ENCODE measurements at regions not wholly inside any gene's neighbourhood (a gene's known extent, or its start where the extent isn't known, plus 50 kb on each side); places are given as distances from the start of the nearest gene placed in this dataset.

DNA sequence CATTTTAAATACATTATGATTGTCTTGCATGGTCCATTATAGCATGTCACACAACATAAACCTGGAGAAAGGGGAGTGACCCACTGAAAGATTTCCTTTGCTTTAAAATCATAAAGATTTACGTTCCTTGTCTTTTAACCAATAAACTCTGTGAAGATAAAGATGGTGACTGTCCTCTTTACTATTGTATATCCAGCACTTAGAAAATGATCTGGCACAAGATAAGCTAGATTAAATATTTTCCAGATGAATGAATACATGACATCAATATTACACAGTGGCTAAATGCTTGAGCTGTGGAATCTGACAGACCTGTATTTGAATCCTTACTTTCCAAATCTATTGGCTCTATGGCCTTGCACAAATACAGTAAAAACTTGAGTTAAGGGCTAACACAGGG is 938.4 kb downstream of the SORCS1 start:
- Histone ChIP-seq H4K91ac (ENCODE audit: insufficient read depth, low read depth, low read length) (no peak overlapping the region), H4K8ac (ENCODE audit: low read depth in 2 of 2, low read length in 2 of 2) (no peak overlapping the region), H3K9me3 (ENCODE audit: control insufficient read depth, insufficient read depth, low read length) (no peaks in the 10 kb centered on the region), H2AFZ (replicated peaks; ENCODE audit: low read length, poor library complexity) (no peak overlapping the region), H3K27ac (ENCODE audit: insufficient read depth, low read length) (no peak overlapping the region), H3K4me3 (ENCODE audit: insufficient read depth, low read depth, low read length) (no peak overlapping the region), H3K4me1 (ENCODE audit: control insufficient read depth, insufficient read depth, low read length) (no peaks in the 10 kb centered on the region), H3K36me3 (ENCODE audit: control insufficient read depth, insufficient read depth, low read length) (no peaks in the 10 kb centered on the region), H3K23ac (ENCODE audit: low read depth, low read length) (no peak overlapping the region), H2AK9ac (replicated peaks; ENCODE audit: low read depth, low read length, poor library complexity) (no peak overlapping the region), H3K9me1 (ENCODE audit: insufficient read depth, low read length) (no peaks in the 10 kb centered on the region), H2BK20ac (ENCODE audit: low read depth, low read length) (no peak overlapping the region), H3K79me1 (ENCODE audit: low read depth in 1 of 2, low read length in 2 of 2) (no peaks in the 10 kb centered on the region), H2BK120ac (ENCODE audit: low read depth, low read length) (no peak overlapping the region), H3K56ac (ENCODE audit: extremely low read depth, insufficient read depth, low read length) (no peak overlapping the region), H3K18ac (ENCODE audit: low read depth, low read length) (no peak overlapping the region), H4K5ac (ENCODE audit: low read depth, low read length) (no peak overlapping the region), H2BK15ac (ENCODE audit: low read depth, low read length) (no peak overlapping the region), H3K27me3 (ENCODE audit: control insufficient read depth, insufficient read depth, low read length) (no peaks in the 10 kb centered on the region), H3K4me2 (ENCODE audit: low read depth, low read length) (no peak overlapping the region), H3K14ac (replicated peaks; ENCODE audit: low read depth, low read length) (no peak overlapping the region), H2BK5ac (ENCODE audit: low read depth, low read length, poor library complexity, severe bottlenecking) (no peak overlapping the region), H2AK5ac (ENCODE audit: low read depth, low read length) (no peak overlapping the region), H4K20me1 (ENCODE audit: insufficient read depth, low read length) (no peaks in the 10 kb centered on the region), H3K4ac (ENCODE audit: low read depth, low read length) (no peak overlapping the region), H3K9ac (ENCODE audit: low read depth, low read length) (no peak overlapping the region)
- ChIA-PET CTCF (no interaction called here), POLR2A (ENCODE audit: unreplicated experiment) (no interaction called here)
- TF ChIP-seq RFX5 (IDR thresholded peaks at IDR 0.05; ENCODE audit: low read depth, low read length) = no peak
- no peak for TF ChIP-seq RCOR1 (IDR thresholded peaks at IDR 0.05; ENCODE audit: insufficient replicate concordance, low read length)
- no peak for TF ChIP-seq CEBPB (IDR thresholded peaks at IDR 0.05; ENCODE audit: low read depth, low read length)
- no peak for TF ChIP-seq RAD21 (IDR thresholded peaks at IDR 0.05; ENCODE audit: low read length)
- TF ChIP-seq POLR2A (IDR thresholded peaks at IDR 0.05; ENCODE audit: low read depth, low read length) = no peak
- TF ChIP-seq, protein P1, sequence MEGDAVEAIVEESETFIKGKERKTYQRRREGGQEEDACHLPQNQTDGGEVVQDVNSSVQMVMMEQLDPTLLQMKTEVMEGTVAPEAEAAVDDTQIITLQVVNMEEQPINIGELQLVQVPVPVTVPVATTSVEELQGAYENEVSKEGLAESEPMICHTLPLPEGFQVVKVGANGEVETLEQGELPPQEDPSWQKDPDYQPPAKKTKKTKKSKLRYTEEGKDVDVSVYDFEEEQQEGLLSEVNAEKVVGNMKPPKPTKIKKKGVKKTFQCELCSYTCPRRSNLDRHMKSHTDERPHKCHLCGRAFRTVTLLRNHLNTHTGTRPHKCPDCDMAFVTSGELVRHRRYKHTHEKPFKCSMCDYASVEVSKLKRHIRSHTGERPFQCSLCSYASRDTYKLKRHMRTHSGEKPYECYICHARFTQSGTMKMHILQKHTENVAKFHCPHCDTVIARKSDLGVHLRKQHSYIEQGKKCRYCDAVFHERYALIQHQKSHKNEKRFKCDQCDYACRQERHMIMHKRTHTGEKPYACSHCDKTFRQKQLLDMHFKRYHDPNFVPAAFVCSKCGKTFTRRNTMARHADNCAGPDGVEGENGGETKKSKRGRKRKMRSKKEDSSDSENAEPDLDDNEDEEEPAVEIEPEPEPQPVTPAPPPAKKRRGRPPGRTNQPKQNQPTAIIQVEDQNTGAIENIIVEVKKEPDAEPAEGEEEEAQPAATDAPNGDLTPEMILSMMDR (conservative IDR thresholded peaks at IDR 0.05; ENCODE audit: low read depth, low read length) = no peak
- no peak for TF ChIP-seq FOS (IDR thresholded peaks at IDR 0.05; ENCODE audit: low read depth, low read length)
- TF ChIP-seq BHLHE40 (IDR thresholded peaks at IDR 0.05; ENCODE audit: low read depth, low read length) = no peak
- TF ChIP-seq, protein P2, sequence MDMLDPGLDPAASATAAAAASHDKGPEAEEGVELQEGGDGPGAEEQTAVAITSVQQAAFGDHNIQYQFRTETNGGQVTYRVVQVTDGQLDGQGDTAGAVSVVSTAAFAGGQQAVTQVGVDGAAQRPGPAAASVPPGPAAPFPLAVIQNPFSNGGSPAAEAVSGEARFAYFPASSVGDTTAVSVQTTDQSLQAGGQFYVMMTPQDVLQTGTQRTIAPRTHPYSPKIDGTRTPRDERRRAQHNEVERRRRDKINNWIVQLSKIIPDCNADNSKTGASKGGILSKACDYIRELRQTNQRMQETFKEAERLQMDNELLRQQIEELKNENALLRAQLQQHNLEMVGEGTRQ (IDR thresholded peaks at IDR 0.05; ENCODE audit: low read depth, low read length) = no peak
- TF ChIP-seq MAFK (IDR thresholded peaks at IDR 0.05; ENCODE audit: low read depth, low read length) = no peak
- TF ChIP-seq CHD1 (IDR thresholded peaks at IDR 0.05; ENCODE audit: low read depth, low read length) = no peak
- no peak for TF ChIP-seq SMC3 (IDR thresholded peaks at IDR 0.05; ENCODE audit: low read depth, low read length)
- TF ChIP-seq, protein P3, sequence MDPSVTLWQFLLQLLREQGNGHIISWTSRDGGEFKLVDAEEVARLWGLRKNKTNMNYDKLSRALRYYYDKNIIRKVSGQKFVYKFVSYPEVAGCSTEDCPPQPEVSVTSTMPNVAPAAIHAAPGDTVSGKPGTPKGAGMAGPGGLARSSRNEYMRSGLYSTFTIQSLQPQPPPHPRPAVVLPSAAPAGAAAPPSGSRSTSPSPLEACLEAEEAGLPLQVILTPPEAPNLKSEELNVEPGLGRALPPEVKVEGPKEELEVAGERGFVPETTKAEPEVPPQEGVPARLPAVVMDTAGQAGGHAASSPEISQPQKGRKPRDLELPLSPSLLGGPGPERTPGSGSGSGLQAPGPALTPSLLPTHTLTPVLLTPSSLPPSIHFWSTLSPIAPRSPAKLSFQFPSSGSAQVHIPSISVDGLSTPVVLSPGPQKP (IDR thresholded peaks at IDR 0.05; ENCODE audit: borderline replicate concordance, low read depth, low read length) = no peak
- no peak for TF ChIP-seq MAZ (IDR thresholded peaks at IDR 0.05; ENCODE audit: borderline replicate concordance, low read depth, low read length)
- intact Hi-C loops (cut with micrococcal nuclease) (no loop called here), dilution Hi-C loops (cut with HindIII; ENCODE audit: low sequenced_read_pairs, unreplicated experiment) (no loop called here), in situ Hi-C loops (cut with MboI; ENCODE audit: low sequenced_read_pairs) (no loop called here)
- DNase-seq (no peak), ATAC-seq (ENCODE audit: low read depth) (no peak)
- WGBS, 2 experiments (ENCODE audit: extremely low coverage in 2 of 2, insufficient read length in 1 of 2) = no CpG with 5 or more reads among the region's 1 CpG
- no TSS peak for BruUV-seq (replicated peaks)
